ENCODE measurements at regions not wholly inside any gene's neighbourhood (a gene's known extent, or its start where the extent isn't known, plus 50 kb on each side); places are given as distances from the start of the nearest gene placed in this dataset.

- H3K4me2 ChIP-seq (ENCODE audit: insufficient read depth, low read length) = no peak overlapping the region
- intact Hi-C loops (cut with micrococcal nuclease) = no loop called here
- H4K20me1 ChIP-seq (replicated peaks; ENCODE audit: control insufficient read depth, insufficient read depth, low read length) = no peaks in the 10 kb centered on the region
- FAIRE-seq (no peak), DNase-seq (ENCODE audit: extremely low read depth in 1 of 4, low spot score in 3 of 4) (no peak), ATAC-seq (no peak)
- WGBS (ENCODE audit: insufficient coverage, low coverage, missing lambda C conversion rate) = 2% methylated on average over 2 of the region's 2 CpGs
- H3K9ac ChIP-seq (ENCODE audit: insufficient read depth in 1 of 2, low read depth in 2 of 2, low read length in 2 of 2) = no peak overlapping the region
- H3K36me3 ChIP-seq (ENCODE audit: control insufficient read depth, insufficient read depth, low read length) = no peaks in the 10 kb centered on the region
- no peak overlapping the region for H3K27ac ChIP-seq (ENCODE audit: extremely low read depth, low read depth, low read length)
- in situ Hi-C loops (cut with MboI) = no loop called here
- BruUV-seq (replicated peaks) = no TSS peak
- CTCF ChIA-PET (ENCODE audit: low intra/inter-chr PET ratio) = no interaction called here
- no peak overlapping the region for H2AFZ ChIP-seq (ENCODE audit: low read depth, low read length)
- H3K27me3 ChIP-seq (ENCODE audit: control insufficient read depth in 2 of 2, insufficient read depth in 2 of 2, low read length in 2 of 2) = no peaks in the 10 kb centered on the region
- POLR2A ChIA-PET = interaction anchor here (0.6 kb wide), 1 partner anchor 1773 kb away, joined by 3 read pairs; the partner anchor contains the start of gene ADAMTS5
- H3K9me3 ChIP-seq (replicated peaks; ENCODE audit: control insufficient read depth, insufficient read depth, low read depth, low read length) = no peaks in the 10 kb centered on the region
- no peaks in the 10 kb centered on the region for H3K4me1 ChIP-seq (replicated peaks in 1 of 2; ENCODE audit: control insufficient read depth in 2 of 2, insufficient read depth in 2 of 2, low read length in 2 of 2)
- H3K79me2 ChIP-seq (ENCODE audit: control insufficient read depth, insufficient read depth, low read length) = no peaks in the 10 kb centered on the region
- no peaks in the 10 kb centered on the region for H3K9me1 ChIP-seq (ENCODE audit: control insufficient read depth, insufficient read depth, low read length)
- no peak overlapping the region for H3K4me3 ChIP-seq
- TF ChIP-seq FOXJ2 (tag; IDR thresholded peaks at IDR 0.05) (no peak), ZNF766 (CRISPR knock-in tag; conservative IDR thresholded peaks at IDR 0.05) (no peak), CREB3L1 (IDR thresholded peaks at IDR 0.05; ENCODE audit: borderline replicate concordance, low read depth) (no peak), ELK1 (CRISPR knock-in tag; IDR thresholded peaks at IDR 0.05) (no peak), KLF1 (tag; IDR thresholded peaks at IDR 0.05) (no peak), MXD1 (CRISPR knock-in tag; IDR thresholded peaks at IDR 0.05; ENCODE audit: borderline replicate concordance, poor library complexity, severe bottlenecking) (no peak), MECOM (CRISPR knock-in tag; IDR thresholded peaks at IDR 0.05) (no peak), ZKSCAN3 (CRISPR knock-in tag; IDR thresholded peaks at IDR 0.05) (no peak), ATF2 (CRISPR knock-in tag; IDR thresholded peaks at IDR 0.05) (no peak), RBFOX2 (IDR thresholded peaks at IDR 0.05; ENCODE audit: low read depth, low read length) (no peak), CBFA2T2 (conservative IDR thresholded peaks at IDR 0.05) (no peak), MBD1 (CRISPR knock-in tag; IDR thresholded peaks at IDR 0.05) (no peak), ZNF174 (CRISPR knock-in tag; IDR thresholded peaks at IDR 0.05) (no peak), ZNF583 (CRISPR knock-in tag; IDR thresholded peaks at IDR 0.05) (no peak), ZNF347 (CRISPR knock-in tag; IDR thresholded peaks at IDR 0.05; ENCODE audit: low read depth) (no peak), ZNF79 (CRISPR knock-in tag; IDR thresholded peaks at IDR 0.05; ENCODE audit: low read depth) (no peak), RBM17 (IDR thresholded peaks at IDR 0.05; ENCODE audit: borderline replicate concordance, low read depth, low read length) (no peak), GABPB2 (CRISPR knock-in tag; conservative IDR thresholded peaks at IDR 0.05) (no peak)
Measured at GRCh38 chr21:28740125-28740524, 252.6 kb downstream of the LTN1 start.
